Ishikawa (cell line): ENCODE measurements at regions not wholly inside any gene's neighbourhood (a gene's known extent, or its start where the extent isn't known, plus 50 kb on each side); places are given as distances from the start of the nearest gene placed in this dataset.

ENCODE experiments used
- CEBPB ChIP-seq: IDR thresholded peaks from 2 replicates; pipeline ENCODE4 v1.6.1; 2012
- CREB1 ChIP-seq: IDR thresholded peaks from 2 replicates; pipeline ENCODE4 v1.6.1; 2012; ENCODE audit warnings: low read depth
- EGR1 ChIP-seq: IDR thresholded peaks from 2 replicates; pipeline ENCODE4 v1.6.1; 2012
- EP300 ChIP-seq: IDR thresholded peaks from 2 replicates; pipeline ENCODE4 v1.6.1; 2012; ENCODE audit warnings: borderline replicate concordance
- NFIC ChIP-seq: IDR thresholded peaks from 2 replicates; pipeline ENCODE4 v1.6.1; 2012
- RAD21 ChIP-seq: IDR thresholded peaks from 2 replicates; pipeline ENCODE4 v1.6.1; 2012; ENCODE audit warnings: low read depth
- TAF1 ChIP-seq: IDR thresholded peaks from 2 replicates; pipeline ENCODE4 v1.6.1; 2012; ENCODE audit warnings: low read depth, mild to moderate bottlenecking
- TEAD4 ChIP-seq: IDR thresholded peaks from 2 replicates; pipeline ENCODE4 v1.6.1; 2012
- YY1 ChIP-seq: IDR thresholded peaks from 2 replicates; pipeline ENCODE4 v1.6.1; 2012; ENCODE audit warnings: low read depth
- ZBTB7A ChIP-seq: IDR thresholded peaks from 2 replicates; pipeline ENCODE4 v1.6.1; 2012; ENCODE audit warnings: low read depth
- TF ChIP-seq, protein P1 (sequence below): IDR thresholded peaks from 2 replicates; pipeline ENCODE4 v1.6.1; 2012
- TF ChIP-seq, protein P2 (sequence below): IDR thresholded peaks from 2 replicates; pipeline ENCODE4 v1.6.1; 2012; ENCODE audit warnings: low read depth, mild to moderate bottlenecking
- TF ChIP-seq, protein P3 (sequence below): IDR thresholded peaks from 2 replicates; pipeline ENCODE4 v1.6.1; 2012

DNA sequence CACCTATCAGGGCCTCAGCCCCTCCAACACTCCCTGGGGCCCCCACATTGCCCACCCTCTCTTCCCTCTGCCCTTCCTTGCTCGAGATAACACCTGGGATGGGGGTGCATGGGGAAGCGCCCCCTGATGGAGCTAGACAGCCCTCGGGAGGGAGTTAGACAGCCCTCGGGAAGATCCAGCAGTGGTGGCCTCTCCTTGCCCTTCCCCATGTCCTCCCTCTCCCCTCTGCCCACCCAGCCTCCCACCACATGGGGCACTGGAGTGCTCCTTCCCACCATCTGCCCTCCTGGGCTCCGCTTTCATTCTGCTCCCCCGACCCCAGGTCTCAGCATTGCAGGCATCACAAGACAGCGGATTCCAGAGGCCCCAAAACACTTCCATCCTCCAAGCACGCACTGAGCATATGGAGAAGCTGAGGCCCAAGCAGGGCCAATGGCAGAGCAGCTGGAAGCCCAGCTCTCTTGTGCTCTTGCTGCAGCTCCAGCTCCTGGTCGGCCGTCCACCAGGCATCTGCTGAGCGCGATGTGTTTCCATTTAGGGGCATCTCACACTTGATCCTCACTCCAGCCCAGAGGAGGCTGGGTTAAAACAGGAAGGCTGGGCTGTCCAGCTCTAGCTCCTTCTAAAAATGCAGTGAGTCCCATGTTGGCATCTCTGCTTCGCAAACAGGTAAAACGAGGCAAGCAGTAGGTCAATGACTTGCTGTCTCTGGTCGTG, 65.6 kb downstream of the IGLL1 start:
- TF ChIP-seq YY1 (no peak), CEBPB (no peak), ZBTB7A (no peak), RAD21 (no peak), NFIC (no peak), EGR1 (no peak), EP300 (no peak), TEAD4 (no peak), TAF1 (no peak), CREB1 (no peak)
- TF ChIP-seq, protein P1, sequence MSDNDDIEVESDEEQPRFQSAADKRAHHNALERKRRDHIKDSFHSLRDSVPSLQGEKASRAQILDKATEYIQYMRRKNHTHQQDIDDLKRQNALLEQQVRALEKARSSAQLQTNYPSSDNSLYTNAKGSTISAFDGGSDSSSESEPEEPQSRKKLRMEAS = no peak
- TF ChIP-seq, protein P2, sequence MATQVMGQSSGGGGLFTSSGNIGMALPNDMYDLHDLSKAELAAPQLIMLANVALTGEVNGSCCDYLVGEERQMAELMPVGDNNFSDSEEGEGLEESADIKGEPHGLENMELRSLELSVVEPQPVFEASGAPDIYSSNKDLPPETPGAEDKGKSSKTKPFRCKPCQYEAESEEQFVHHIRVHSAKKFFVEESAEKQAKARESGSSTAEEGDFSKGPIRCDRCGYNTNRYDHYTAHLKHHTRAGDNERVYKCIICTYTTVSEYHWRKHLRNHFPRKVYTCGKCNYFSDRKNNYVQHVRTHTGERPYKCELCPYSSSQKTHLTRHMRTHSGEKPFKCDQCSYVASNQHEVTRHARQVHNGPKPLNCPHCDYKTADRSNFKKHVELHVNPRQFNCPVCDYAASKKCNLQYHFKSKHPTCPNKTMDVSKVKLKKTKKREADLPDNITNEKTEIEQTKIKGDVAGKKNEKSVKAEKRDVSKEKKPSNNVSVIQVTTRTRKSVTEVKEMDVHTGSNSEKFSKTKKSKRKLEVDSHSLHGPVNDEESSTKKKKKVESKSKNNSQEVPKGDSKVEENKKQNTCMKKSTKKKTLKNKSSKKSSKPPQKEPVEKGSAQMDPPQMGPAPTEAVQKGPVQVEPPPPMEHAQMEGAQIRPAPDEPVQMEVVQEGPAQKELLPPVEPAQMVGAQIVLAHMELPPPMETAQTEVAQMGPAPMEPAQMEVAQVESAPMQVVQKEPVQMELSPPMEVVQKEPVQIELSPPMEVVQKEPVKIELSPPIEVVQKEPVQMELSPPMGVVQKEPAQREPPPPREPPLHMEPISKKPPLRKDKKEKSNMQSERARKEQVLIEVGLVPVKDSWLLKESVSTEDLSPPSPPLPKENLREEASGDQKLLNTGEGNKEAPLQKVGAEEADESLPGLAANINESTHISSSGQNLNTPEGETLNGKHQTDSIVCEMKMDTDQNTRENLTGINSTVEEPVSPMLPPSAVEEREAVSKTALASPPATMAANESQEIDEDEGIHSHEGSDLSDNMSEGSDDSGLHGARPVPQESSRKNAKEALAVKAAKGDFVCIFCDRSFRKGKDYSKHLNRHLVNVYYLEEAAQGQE = no peak
- TF ChIP-seq, protein P3, sequence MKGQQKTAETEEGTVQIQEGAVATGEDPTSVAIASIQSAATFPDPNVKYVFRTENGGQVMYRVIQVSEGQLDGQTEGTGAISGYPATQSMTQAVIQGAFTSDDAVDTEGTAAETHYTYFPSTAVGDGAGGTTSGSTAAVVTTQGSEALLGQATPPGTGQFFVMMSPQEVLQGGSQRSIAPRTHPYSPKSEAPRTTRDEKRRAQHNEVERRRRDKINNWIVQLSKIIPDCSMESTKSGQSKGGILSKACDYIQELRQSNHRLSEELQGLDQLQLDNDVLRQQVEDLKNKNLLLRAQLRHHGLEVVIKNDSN = no peak
